GM18873 (cell line): ENCODE measurements at regions not wholly inside any gene's neighbourhood (a gene's known extent, or its start where the extent isn't known, plus 50 kb on each side); places are given as distances from the start of the nearest gene placed in this dataset.

Source experiments
- ATAC-seq: cut with Tn5 transposase; IDR thresholded peaks from one replicate; pipeline ENCODE4 v1.9.1; 2021; ENCODE audit warnings: mild to moderate bottlenecking, moderate library complexity, moderate number of reproducible peaks; ENCODE audit not compliant: unreplicated experiment, low FRiP score

- no peak for ATAC-seq
Measured at GRCh38 chr18:78158943-78159342, 820.7 kb upstream of the SALL3 start.

- no peak for ATAC-seq
Measured at GRCh38 chr18:78159397-78159796, 820.2 kb upstream of the SALL3 start.

- ATAC-seq: no peak
Measured at GRCh38 chr18:78160961-78161656, 818.5 kb upstream of the SALL3 start.

- no peak for ATAC-seq
Measured at GRCh38 chr18:78165525-78165924, 814.1 kb upstream of the SALL3 start.

- no peak for ATAC-seq
Measured at GRCh38 chr18:78168526-78168925, 811.1 kb upstream of the SALL3 start.

GRCh38 chr18:78169174-78169864, 810.3 kb upstream of the SALL3 start:
- no peak for ATAC-seq

GRCh38 chr18:78171954-78172353, 807.7 kb upstream of the SALL3 start:
- no peak for ATAC-seq

GRCh38 chr18:78174737-78175136, 804.9 kb upstream of the SALL3 start:
- ATAC-seq: no peak

- ATAC-seq: no peak
Measured at GRCh38 chr18:78178812-78179211, 800.8 kb upstream of the SALL3 start.

GRCh38 chr18:78180741-78181140, 798.9 kb upstream of the SALL3 start:
- no peak for ATAC-seq

- ATAC-seq: no peak
Measured at GRCh38 chr18:78183815-78184214, 795.8 kb upstream of the SALL3 start.

GRCh38 chr18:78191276-78191675, 788.3 kb upstream of the SALL3 start:
- ATAC-seq: no peak

GRCh38 chr18:78192054-78192453, 787.6 kb upstream of the SALL3 start:
- no peak for ATAC-seq

GRCh38 chr18:78196280-78196679, 783.3 kb upstream of the SALL3 start:
- ATAC-seq: no peak

- no peak for ATAC-seq
Measured at GRCh38 chr18:78199002-78199401, 780.6 kb upstream of the SALL3 start.

- ATAC-seq: no peak
Measured at GRCh38 chr18:78199611-78200010, 780.0 kb upstream of the SALL3 start.

GRCh38 chr18:78207942-78208341, 771.7 kb upstream of the SALL3 start:
- no peak for ATAC-seq

- no peak for ATAC-seq
Measured at GRCh38 chr18:78208461-78208860, 771.2 kb upstream of the SALL3 start.

- ATAC-seq: no peak
Measured at GRCh38 chr18:78213361-78213994, 766.1 kb upstream of the SALL3 start.

GRCh38 chr18:78221496-78221895, 758.1 kb upstream of the SALL3 start:
- ATAC-seq: no peak

- no peak for ATAC-seq
Measured at GRCh38 chr18:78228974-78229373, 750.6 kb upstream of the SALL3 start.

GRCh38 chr18:78230911-78231310, 748.7 kb upstream of the SALL3 start:
- no peak for ATAC-seq
